ENCODE measurements at regions not wholly inside any gene's neighbourhood (a gene's known extent, or its start where the extent isn't known, plus 50 kb on each side); places are given as distances from the start of the nearest gene placed in this dataset.

- Histone ChIP-seq H3K27me3 (replicated peaks; ENCODE audit: insufficient read depth) (no peaks in the 10 kb centered on the region), H3K36me3 (no peaks in the 10 kb centered on the region), H3K27ac (no peak overlapping the region), H3K4me3 (no peak overlapping the region), H3K4me1 (replicated peaks) (no peaks in the 10 kb centered on the region), H3K9me3 (no peaks in the 10 kb centered on the region)
- DNase-seq (ENCODE audit: low spot score), result no peak
- TF ChIP-seq POLR2A (IDR thresholded peaks at IDR 0.05) (no peak), CTCF (IDR thresholded peaks at IDR 0.05) (no peak), POLR2AphosphoS5 (IDR thresholded peaks at IDR 0.05) (no peak)
- intact Hi-C loops (cut with DNase I), result no loop called here
- 96% methylated on average over 18 of the region's 18 CpGs for WGBS
Observed at GRCh38 chr19:32251634-32252332, 93.6 kb upstream of the ZNF507 start.

- Histone ChIP-seq H3K27ac (no peak overlapping the region), H3K4me3 (no peak overlapping the region), H3K27me3 (replicated peaks; ENCODE audit: insufficient read depth) (no peaks in the 10 kb centered on the region), H3K9me3 (no peaks in the 10 kb centered on the region), H3K36me3 (no peaks in the 10 kb centered on the region), H3K4me1 (replicated peaks) (no peaks in the 10 kb centered on the region)
- WGBS, result 84% methylated on average over 11 of the region's 11 CpGs
- DNase-seq (ENCODE audit: low spot score), result no peak
- intact Hi-C loops (cut with DNase I), result no loop called here
- TF ChIP-seq CTCF (IDR thresholded peaks at IDR 0.05) (no peak), POLR2A (IDR thresholded peaks at IDR 0.05) (no peak), POLR2AphosphoS5 (IDR thresholded peaks at IDR 0.05) (no peak)
Observed at GRCh38 chr19:32252333-32252669, 93.1 kb upstream of the ZNF507 start.

GRCh38 chr19:32253683-32254508 lies 91.5 kb upstream of the ZNF507 start:
- WGBS, result 89% methylated on average over 30 of the region's 30 CpGs
- no peaks in the 10 kb centered on the region for H3K27me3 ChIP-seq (replicated peaks; ENCODE audit: insufficient read depth)
- TF ChIP-seq POLR2AphosphoS5 (IDR thresholded peaks at IDR 0.05) (no peak), POLR2A (IDR thresholded peaks at IDR 0.05) (no peak), CTCF (IDR thresholded peaks at IDR 0.05) (no peak)
- H3K4me1 ChIP-seq (replicated peaks), result no peaks in the 10 kb centered on the region
- no peaks in the 10 kb centered on the region for H3K36me3 ChIP-seq
- intact Hi-C loops (cut with DNase I), result no loop called here
- H3K4me3 ChIP-seq, result no peak overlapping the region
- no peaks in the 10 kb centered on the region for H3K9me3 ChIP-seq
- no peak for DNase-seq (ENCODE audit: low spot score)
- H3K27ac ChIP-seq, result no peak overlapping the region

- Histone ChIP-seq H3K4me3 (no peak overlapping the region), H3K36me3 (no peaks in the 10 kb centered on the region), H3K27me3 (replicated peaks; ENCODE audit: insufficient read depth) (no peaks in the 10 kb centered on the region), H3K9me3 (no peaks in the 10 kb centered on the region), H3K27ac (no peak overlapping the region), H3K4me1 (replicated peaks) (no peaks in the 10 kb centered on the region)
- TF ChIP-seq POLR2A (IDR thresholded peaks at IDR 0.05), result no peak
- TF ChIP-seq POLR2AphosphoS5 (IDR thresholded peaks at IDR 0.05), result no peak
- no peak for TF ChIP-seq CTCF (IDR thresholded peaks at IDR 0.05)
- no peak for DNase-seq (ENCODE audit: low spot score)
- WGBS, result 85% methylated on average over 6 of the region's 6 CpGs
- intact Hi-C loops (cut with DNase I), result no loop called here
Observed at GRCh38 chr19:32254509-32254890, 90.9 kb upstream of the ZNF507 start.
